WTC11 (cell line): ENCODE measurements at regions not wholly inside any gene's neighbourhood (a gene's known extent, or its start where the extent isn't known, plus 50 kb on each side); places are given as distances from the start of the nearest gene placed in this dataset.

Experiments used
- ATAC-seq: fragments of 200-7000 bp; cut with Tn5 transposase; 2 replicates; pipeline ENCODE4 v1.10.0; 2021; ENCODE audit warnings: mild to moderate bottlenecking, moderate library complexity
- CTCF ChIA-PET: fragments of 300-600 bp; sonication (Branson Sonifier 250); formaldehyde crosslinking; loops from one replicate; lab custom pipeline; 2021; ENCODE audit warnings: antibody characterized with exemption; lab: Charles Lee
- POLR2A ChIA-PET: fragments of 350-600 bp; sonication (Branson Sonifier 250); formaldehyde crosslinking; loops from one replicate; lab custom pipeline; 2021; ENCODE audit warnings: antibody characterized with exemption; lab: Charles Lee
- DNase-seq: peaks from one replicate; pipeline ENCODE4 v3.0.0; 2021; ENCODE audit warnings: low spot score
- H3K27ac Mint-ChIP-seq: 2 replicates; pipeline ENCODE4 v1.8.0; 2021; ENCODE audit warnings: mixed read lengths
- H3K27me3 Mint-ChIP-seq: 2 replicates; pipeline ENCODE4 v1.8.0; 2021; ENCODE audit warnings: low read depth, mild to moderate bottlenecking, moderate library complexity, mixed read lengths
- H3K36me3 Mint-ChIP-seq: 2 replicates; pipeline ENCODE4 v1.8.0; 2021; ENCODE audit warnings: mixed read lengths
- H3K4me1 Mint-ChIP-seq: 2 replicates; pipeline ENCODE4 v1.8.0; 2022; ENCODE audit warnings: mixed read lengths
- H3K4me3 Mint-ChIP-seq: 2 replicates; pipeline ENCODE4 v1.8.0; 2021; ENCODE audit warnings: mild to moderate bottlenecking, moderate library complexity, mixed read lengths
- H3K9me3 Mint-ChIP-seq: 2 replicates; pipeline ENCODE4 v1.8.0; 2021; ENCODE audit warnings: mixed read lengths
- CBFB ChIP-seq: sonication (generic); formaldehyde crosslinking; IDR thresholded peaks from 2 replicates; pipeline ENCODE4 v1.8.1; 2022; ENCODE audit warnings: mild to moderate bottlenecking, low read depth, missing genetic modification reagents
- E2F5 ChIP-seq: sonication (generic); formaldehyde crosslinking; IDR thresholded peaks from 2 replicates; pipeline ENCODE4 v1.8.1; 2022; ENCODE audit warnings: mild to moderate bottlenecking, moderate library complexity, missing genetic modification reagents
- ELF4 ChIP-seq: sonication (generic); formaldehyde crosslinking; IDR thresholded peaks from 2 replicates; pipeline ENCODE4 v1.8.1; 2022; ENCODE audit warnings: low read depth, mild to moderate bottlenecking, moderate library complexity, missing genetic modification reagents
- GABPB1 ChIP-seq: sonication (generic); formaldehyde crosslinking; IDR thresholded peaks from 2 replicates; pipeline ENCODE4 v1.8.1; 2023; ENCODE audit warnings: mild to moderate bottlenecking, missing genetic modification reagents
- JAZF1 ChIP-seq: fragments of 250-450 bp; sonication (Bioruptor Pico); IDR thresholded peaks from 2 replicates; pipeline ENCODE4 v1.9.0; 2021; ENCODE audit warnings: moderate library complexity, mild to moderate bottlenecking, inconsistent platforms
- MXD4 ChIP-seq: fragments of 250-450 bp; sonication (Bioruptor Pico); IDR thresholded peaks from 2 replicates; pipeline ENCODE4 v1.8.0; 2021; ENCODE audit warnings: mild to moderate bottlenecking, moderate library complexity, borderline replicate concordance
- NFATC4 ChIP-seq: fragments of 250-450 bp; sonication (Bioruptor Pico); IDR thresholded peaks from 2 replicates; pipeline ENCODE4 v1.9.0; 2021; ENCODE audit warnings: mild to moderate bottlenecking
- PRRX2 ChIP-seq: fragments of 250-450 bp; sonication (Bioruptor Pico); IDR thresholded peaks from 2 replicates; pipeline ENCODE4 v1.8.0; 2021; ENCODE audit warnings: mild to moderate bottlenecking
- SMAD4 ChIP-seq: sonication (generic); formaldehyde crosslinking; IDR thresholded peaks from 2 replicates; pipeline ENCODE4 v1.8.0; 2022; ENCODE audit warnings: mild to moderate bottlenecking, missing genetic modification reagents
- ZBTB21 ChIP-seq: sonication (generic); formaldehyde crosslinking; IDR thresholded peaks from 2 replicates; pipeline ENCODE4 v1.8.1; 2023; ENCODE audit warnings: mild to moderate bottlenecking, missing genetic modification reagents, borderline replicate concordance
- ZNF138 ChIP-seq: sonication (generic); formaldehyde crosslinking; conservative IDR thresholded peaks from 2 replicates; pipeline ENCODE4 v1.8.1; 2022; ENCODE audit warnings: mild to moderate bottlenecking, moderate library complexity, missing genetic modification reagents
- ZNF263 ChIP-seq: sonication (generic); formaldehyde crosslinking; IDR thresholded peaks from 2 replicates; pipeline ENCODE4 v1.8.1; 2022; ENCODE audit warnings: low read depth, mild to moderate bottlenecking, moderate library complexity, missing genetic modification reagents
- TF ChIP-seq, protein P1 (sequence below): fragments of 250-450 bp; sonication (Bioruptor Pico); IDR thresholded peaks from 2 replicates; pipeline ENCODE4 v1.9.0; 2021; ENCODE audit warnings: mild to moderate bottlenecking, borderline replicate concordance
- TF ChIP-seq, protein P2 (sequence below): sonication (generic); formaldehyde crosslinking; IDR thresholded peaks from 2 replicates; pipeline ENCODE4 v1.8.0; 2022; ENCODE audit warnings: mild to moderate bottlenecking, missing genetic modification reagents
- TF ChIP-seq, protein P3 (sequence below): sonication (generic); formaldehyde crosslinking; IDR thresholded peaks from 2 replicates; pipeline ENCODE4 v1.8.0; 2022; ENCODE audit warnings: mild to moderate bottlenecking, missing genetic modification reagents
- TF ChIP-seq, protein P4 (sequence below): sonication (generic); formaldehyde crosslinking; IDR thresholded peaks from 2 replicates; pipeline ENCODE4 v1.8.0; 2023; ENCODE audit warnings: missing genetic modification reagents, mild to moderate bottlenecking, borderline replicate concordance

DNA sequence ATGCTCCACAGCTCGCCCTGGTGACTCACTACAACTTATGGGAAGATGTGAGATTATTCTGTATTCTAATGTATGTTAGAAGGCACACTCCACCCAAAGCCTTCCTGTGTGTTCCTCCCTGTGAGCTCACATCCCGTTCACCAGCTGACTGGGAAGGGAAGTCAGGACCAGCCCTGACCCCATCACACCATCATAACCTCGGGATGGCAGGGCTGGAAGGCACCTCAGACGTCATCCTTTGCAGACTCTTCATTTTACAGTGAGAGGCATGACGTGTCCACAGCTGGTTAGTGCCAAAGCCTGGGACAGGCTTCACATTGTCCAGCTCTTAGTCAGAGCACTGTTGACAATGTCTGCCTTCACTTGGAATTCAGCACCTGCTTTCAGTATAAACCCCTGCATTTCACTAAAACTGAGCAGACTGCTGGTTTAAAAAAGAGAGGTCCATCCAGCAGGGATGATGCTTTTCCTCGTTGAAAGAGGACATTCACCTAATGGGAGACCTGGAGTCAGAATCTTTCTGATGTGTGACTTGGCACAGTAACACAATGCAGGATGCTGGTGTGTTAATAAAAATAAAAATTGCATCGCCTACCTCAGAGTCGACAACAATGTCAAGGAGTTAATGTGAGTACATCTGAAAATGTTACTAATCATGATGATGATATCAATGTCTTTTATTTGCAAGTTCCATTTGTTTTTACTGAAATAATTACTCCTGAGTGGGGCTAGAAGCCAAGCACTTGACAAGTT is 418.0 kb upstream of the TNP1 start (continued):
- TF ChIP-seq ELF4 (CRISPR knock-in tag) = no peak
- TF ChIP-seq SMAD4 (CRISPR knock-in tag) = no peak

GRCh38 chr2:217276433-217276832 is 416.6 kb upstream of the TNP1 start:
- peaks cover 100% of the 10 kb centered on the region for H3K27me3 Mint-ChIP-seq

DNA sequence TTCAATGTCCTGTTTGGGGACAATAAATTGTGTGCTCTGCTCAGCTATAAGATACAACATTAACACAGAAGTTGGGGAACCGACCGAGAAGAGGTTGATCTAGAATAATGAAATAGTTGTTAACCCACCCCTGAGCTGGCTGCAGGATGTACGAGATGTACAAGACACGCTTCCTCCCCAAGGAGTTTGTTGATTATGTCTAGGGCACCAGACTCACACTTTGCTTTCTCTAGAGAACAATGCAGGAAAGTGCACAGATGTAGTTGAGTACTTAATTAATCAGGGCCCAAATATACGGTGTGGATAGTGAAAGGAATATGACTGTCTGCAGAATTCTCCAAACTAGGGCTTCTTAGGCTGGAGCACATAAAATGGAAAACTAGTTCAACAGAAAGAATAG is 415.2 kb upstream of the TNP1 start:
- CTCF ChIA-PET = no interaction called here
- peaks cover 8% of the 10 kb centered on the region for H3K4me1 Mint-ChIP-seq
- ATAC-seq = no peak
- H3K4me3 Mint-ChIP-seq = no peak overlapping the region
- peaks cover 100% of the 10 kb centered on the region for H3K27me3 Mint-ChIP-seq
- no peaks in the 10 kb centered on the region for H3K9me3 Mint-ChIP-seq
- TF ChIP-seq PRRX2 (CRISPR knock-in tag) (no peak), E2F5 (CRISPR knock-in tag) (no peak), ZNF263 (CRISPR knock-in tag) (no peak), JAZF1 (CRISPR knock-in tag) (no peak), MXD4 (no peak), CBFB (no peak), ZNF138 (no peak)
- TF ChIP-seq, protein P1, sequence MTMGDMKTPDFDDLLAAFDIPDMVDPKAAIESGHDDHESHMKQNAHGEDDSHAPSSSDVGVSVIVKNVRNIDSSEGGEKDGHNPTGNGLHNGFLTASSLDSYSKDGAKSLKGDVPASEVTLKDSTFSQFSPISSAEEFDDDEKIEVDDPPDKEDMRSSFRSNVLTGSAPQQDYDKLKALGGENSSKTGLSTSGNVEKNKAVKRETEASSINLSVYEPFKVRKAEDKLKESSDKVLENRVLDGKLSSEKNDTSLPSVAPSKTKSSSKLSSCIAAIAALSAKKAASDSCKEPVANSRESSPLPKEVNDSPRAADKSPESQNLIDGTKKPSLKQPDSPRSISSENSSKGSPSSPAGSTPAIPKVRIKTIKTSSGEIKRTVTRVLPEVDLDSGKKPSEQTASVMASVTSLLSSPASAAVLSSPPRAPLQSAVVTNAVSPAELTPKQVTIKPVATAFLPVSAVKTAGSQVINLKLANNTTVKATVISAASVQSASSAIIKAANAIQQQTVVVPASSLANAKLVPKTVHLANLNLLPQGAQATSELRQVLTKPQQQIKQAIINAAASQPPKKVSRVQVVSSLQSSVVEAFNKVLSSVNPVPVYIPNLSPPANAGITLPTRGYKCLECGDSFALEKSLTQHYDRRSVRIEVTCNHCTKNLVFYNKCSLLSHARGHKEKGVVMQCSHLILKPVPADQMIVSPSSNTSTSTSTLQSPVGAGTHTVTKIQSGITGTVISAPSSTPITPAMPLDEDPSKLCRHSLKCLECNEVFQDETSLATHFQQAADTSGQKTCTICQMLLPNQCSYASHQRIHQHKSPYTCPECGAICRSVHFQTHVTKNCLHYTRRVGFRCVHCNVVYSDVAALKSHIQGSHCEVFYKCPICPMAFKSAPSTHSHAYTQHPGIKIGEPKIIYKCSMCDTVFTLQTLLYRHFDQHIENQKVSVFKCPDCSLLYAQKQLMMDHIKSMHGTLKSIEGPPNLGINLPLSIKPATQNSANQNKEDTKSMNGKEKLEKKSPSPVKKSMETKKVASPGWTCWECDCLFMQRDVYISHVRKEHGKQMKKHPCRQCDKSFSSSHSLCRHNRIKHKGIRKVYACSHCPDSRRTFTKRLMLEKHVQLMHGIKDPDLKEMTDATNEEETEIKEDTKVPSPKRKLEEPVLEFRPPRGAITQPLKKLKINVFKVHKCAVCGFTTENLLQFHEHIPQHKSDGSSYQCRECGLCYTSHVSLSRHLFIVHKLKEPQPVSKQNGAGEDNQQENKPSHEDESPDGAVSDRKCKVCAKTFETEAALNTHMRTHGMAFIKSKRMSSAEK = no peak
- TF ChIP-seq, protein P2, sequence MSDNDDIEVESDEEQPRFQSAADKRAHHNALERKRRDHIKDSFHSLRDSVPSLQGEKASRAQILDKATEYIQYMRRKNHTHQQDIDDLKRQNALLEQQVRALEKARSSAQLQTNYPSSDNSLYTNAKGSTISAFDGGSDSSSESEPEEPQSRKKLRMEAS (CRISPR knock-in tag) = no peak
- H3K27ac Mint-ChIP-seq = no peak overlapping the region
- POLR2A ChIA-PET = no interaction called here
- no peaks in the 10 kb centered on the region for H3K36me3 Mint-ChIP-seq
- DNase-seq = no peak

More at GRCh38 chr2:217276433-217276832, 416.6 kb upstream of the TNP1 start:
- TF ChIP-seq, protein P3, sequence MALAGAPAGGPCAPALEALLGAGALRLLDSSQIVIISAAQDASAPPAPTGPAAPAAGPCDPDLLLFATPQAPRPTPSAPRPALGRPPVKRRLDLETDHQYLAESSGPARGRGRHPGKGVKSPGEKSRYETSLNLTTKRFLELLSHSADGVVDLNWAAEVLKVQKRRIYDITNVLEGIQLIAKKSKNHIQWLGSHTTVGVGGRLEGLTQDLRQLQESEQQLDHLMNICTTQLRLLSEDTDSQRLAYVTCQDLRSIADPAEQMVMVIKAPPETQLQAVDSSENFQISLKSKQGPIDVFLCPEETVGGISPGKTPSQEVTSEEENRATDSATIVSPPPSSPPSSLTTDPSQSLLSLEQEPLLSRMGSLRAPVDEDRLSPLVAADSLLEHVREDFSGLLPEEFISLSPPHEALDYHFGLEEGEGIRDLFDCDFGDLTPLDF (CRISPR knock-in tag) = no peak
- TF ChIP-seq, protein P4, sequence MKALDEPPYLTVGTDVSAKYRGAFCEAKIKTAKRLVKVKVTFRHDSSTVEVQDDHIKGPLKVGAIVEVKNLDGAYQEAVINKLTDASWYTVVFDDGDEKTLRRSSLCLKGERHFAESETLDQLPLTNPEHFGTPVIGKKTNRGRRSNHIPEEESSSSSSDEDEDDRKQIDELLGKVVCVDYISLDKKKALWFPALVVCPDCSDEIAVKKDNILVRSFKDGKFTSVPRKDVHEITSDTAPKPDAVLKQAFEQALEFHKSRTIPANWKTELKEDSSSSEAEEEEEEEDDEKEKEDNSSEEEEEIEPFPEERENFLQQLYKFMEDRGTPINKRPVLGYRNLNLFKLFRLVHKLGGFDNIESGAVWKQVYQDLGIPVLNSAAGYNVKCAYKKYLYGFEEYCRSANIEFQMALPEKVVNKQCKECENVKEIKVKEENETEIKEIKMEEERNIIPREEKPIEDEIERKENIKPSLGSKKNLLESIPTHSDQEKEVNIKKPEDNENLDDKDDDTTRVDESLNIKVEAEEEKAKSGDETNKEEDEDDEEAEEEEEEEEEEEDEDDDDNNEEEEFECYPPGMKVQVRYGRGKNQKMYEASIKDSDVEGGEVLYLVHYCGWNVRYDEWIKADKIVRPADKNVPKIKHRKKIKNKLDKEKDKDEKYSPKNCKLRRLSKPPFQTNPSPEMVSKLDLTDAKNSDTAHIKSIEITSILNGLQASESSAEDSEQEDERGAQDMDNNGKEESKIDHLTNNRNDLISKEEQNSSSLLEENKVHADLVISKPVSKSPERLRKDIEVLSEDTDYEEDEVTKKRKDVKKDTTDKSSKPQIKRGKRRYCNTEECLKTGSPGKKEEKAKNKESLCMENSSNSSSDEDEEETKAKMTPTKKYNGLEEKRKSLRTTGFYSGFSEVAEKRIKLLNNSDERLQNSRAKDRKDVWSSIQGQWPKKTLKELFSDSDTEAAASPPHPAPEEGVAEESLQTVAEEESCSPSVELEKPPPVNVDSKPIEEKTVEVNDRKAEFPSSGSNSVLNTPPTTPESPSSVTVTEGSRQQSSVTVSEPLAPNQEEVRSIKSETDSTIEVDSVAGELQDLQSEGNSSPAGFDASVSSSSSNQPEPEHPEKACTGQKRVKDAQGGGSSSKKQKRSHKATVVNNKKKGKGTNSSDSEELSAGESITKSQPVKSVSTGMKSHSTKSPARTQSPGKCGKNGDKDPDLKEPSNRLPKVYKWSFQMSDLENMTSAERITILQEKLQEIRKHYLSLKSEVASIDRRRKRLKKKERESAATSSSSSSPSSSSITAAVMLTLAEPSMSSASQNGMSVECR (CRISPR knock-in tag) = no peak
- TF ChIP-seq GABPB1 (no peak), NFATC4 (CRISPR knock-in tag) (no peak), ZBTB21 (CRISPR knock-in tag) (no peak), ELF4 (CRISPR knock-in tag) (no peak)
- no peaks in the 10 kb centered on the region for H3K4me1 Mint-ChIP-seq
- CTCF ChIA-PET = no interaction called here
- H3K4me3 Mint-ChIP-seq = no peak overlapping the region
- ATAC-seq (no peak), DNase-seq (no peak)
- POLR2A ChIA-PET = no interaction called here
- no peaks in the 10 kb centered on the region for H3K36me3 Mint-ChIP-seq
- H3K27ac Mint-ChIP-seq = no peak overlapping the region
- no peaks in the 10 kb centered on the region for H3K9me3 Mint-ChIP-seq
